HEK293T (cell line): ENCODE measurements at regions not wholly inside any gene's neighbourhood (a gene's known extent, or its start where the extent isn't known, plus 50 kb on each side); places are given as distances from the start of the nearest gene placed in this dataset.
"Not testable (repeated sequence)": the region's sequence is repeated elsewhere in the genome, so short reads cannot be mapped to it uniquely, and the experiment has no call there.

Source experiments
- CTCF ChIA-PET: fragments of 350-600 bp; formaldehyde crosslinking; extraction: SDS; loops from one replicate; lab custom pipeline; 2021; ENCODE audit warnings: antibody characterized with exemption, inconsistent platforms; lab: Yijun Ruan, JAX
- POLR2A ChIA-PET: fragments of 350-600 bp; formaldehyde crosslinking; extraction: SDS; loops from one replicate; lab custom pipeline; 2020; ENCODE audit warnings: antibody characterized with exemption, inconsistent platforms; lab: Yijun Ruan, JAX
- DNase-seq: peaks from one replicate; pipeline ENCODE4 v3.0.0; 2012; ENCODE audit warnings: mixed read lengths; ENCODE audit errors: extremely low spot score
- ARNT ChIP-seq: fragments of 450-650 bp; IDR thresholded peaks from 2 replicates; pipeline ENCODE4 v1.6.1; 2017; ENCODE audit warnings: mild to moderate bottlenecking
- BHLHE40 ChIP-seq: fragments of 450-650 bp; IDR thresholded peaks from 2 replicates; pipeline ENCODE4 v1.6.1; 2016; ENCODE audit warnings: mild to moderate bottlenecking, moderate library complexity, borderline replicate concordance
- CTBP1 ChIP-seq: fragments of 450-650 bp; IDR thresholded peaks from 2 replicates; pipeline ENCODE4 v1.6.1; 2016; ENCODE audit warnings: borderline replicate concordance
- ELF4 ChIP-seq: fragments of 450-650 bp; IDR thresholded peaks from 2 replicates; pipeline ENCODE4 v1.6.1; 2017; ENCODE audit warnings: antibody characterized with exemption
- FOXA1 ChIP-seq: fragments of 450-650 bp; IDR thresholded peaks from 2 replicates; pipeline ENCODE4 v1.6.1; 2016; ENCODE audit warnings: mild to moderate bottlenecking
- FOXK2 ChIP-seq: fragments of 450-650 bp; IDR thresholded peaks from 2 replicates; pipeline ENCODE4 v1.6.1; 2016; ENCODE audit warnings: mild to moderate bottlenecking
- FOXM1 ChIP-seq: fragments of 450-650 bp; IDR thresholded peaks from 2 replicates; pipeline ENCODE4 v1.6.1; 2017; ENCODE audit warnings: mild to moderate bottlenecking, borderline replicate concordance
- HDGF ChIP-seq: fragments of 450-650 bp; IDR thresholded peaks from 2 replicates; pipeline ENCODE4 v1.6.1; 2017; ENCODE audit warnings: antibody characterized with exemption, borderline replicate concordance
- L3MBTL2 ChIP-seq: fragments of 450-650 bp; conservative IDR thresholded peaks from 2 replicates; pipeline ENCODE4 v1.6.1; 2016; ENCODE audit warnings: mild to moderate bottlenecking
- LEF1 ChIP-seq: fragments of 450-650 bp; IDR thresholded peaks from 2 replicates; pipeline ENCODE4 v1.6.1; 2017; ENCODE audit warnings: mild to moderate bottlenecking, borderline replicate concordance
- NFRKB ChIP-seq: fragments of 450-650 bp; IDR thresholded peaks from 2 replicates; pipeline ENCODE4 v1.6.1; 2016; ENCODE audit warnings: mild to moderate bottlenecking, moderate library complexity
- PKNOX1 ChIP-seq: fragments of 450-650 bp; IDR thresholded peaks from 2 replicates; pipeline ENCODE4 v1.6.1; 2016
- SP1 ChIP-seq: fragments of 450-650 bp; IDR thresholded peaks from 2 replicates; pipeline ENCODE4 v1.6.1; 2017
- SUZ12 ChIP-seq: fragments of 450-650 bp; IDR thresholded peaks from 2 replicates; pipeline ENCODE4 v1.6.1; 2016; ENCODE audit warnings: mild to moderate bottlenecking
- TARDBP ChIP-seq: fragments of 450-650 bp; IDR thresholded peaks from 2 replicates; pipeline ENCODE4 v1.6.1; 2016
- ZNF384 ChIP-seq: fragments of 450-650 bp; IDR thresholded peaks from 2 replicates; pipeline ENCODE4 v1.6.1; 2016

GRCh38 chr17:43345515-43345914 is 53.3 kb upstream of the ARL4D start:
- DNase-seq, CTCF ChIA-PET: not testable (repeated sequence)
- POLR2A ChIA-PET, result interaction anchor here (7.5 kb wide), 1 partner anchor 22 kb away, joined by 87 read pairs; no protein-coding TSS in a partner anchor

GRCh38 chr17:43344685-43345084 is 54.1 kb upstream of the ARL4D start:
- CTCF ChIA-PET, result no interaction called here
- POLR2A ChIA-PET, result interaction anchor here (7.5 kb wide), 1 partner anchor 23 kb away, joined by 87 read pairs; no protein-coding TSS in a partner anchor

GRCh38 chr17:43342589-43342890 is 56.3 kb upstream of the ARL4D start:
- ChIA-PET POLR2A (interaction anchor here (1.2 to 7.5 kb wide), 2 partner anchors 25 to 46 kb away, joined by 4 to 87 read pairs; no protein-coding TSS in a partner anchor), CTCF (no interaction called here)
- TF ChIP-seq SUZ12 (no peak), NFRKB (no peak), CTBP1 (no peak), FOXA1 (no peak), TARDBP (no peak), LEF1 (no peak), ELF4 (no peak), PKNOX1 (no peak), FOXM1 (no peak), L3MBTL2 (no peak), SP1 (no peak), BHLHE40 (no peak), ARNT (no peak), HDGF (no peak), ZNF384 (no peak)
- DNase-seq, result no peak

More at GRCh38 chr17:43344685-43345084, 54.1 kb upstream of the ARL4D start:
- TF ChIP-seq LEF1 (no peak), HDGF (no peak), SP1 (no peak), FOXA1 (no peak), ELF4 (no peak), SUZ12 (no peak), CTBP1 (no peak), ARNT (no peak), NFRKB (no peak), FOXM1 (no peak), PKNOX1 (no peak), ZNF384 (no peak)
- DNase-seq, result no peak

GRCh38 chr17:43341715-43342588 is 56.8 kb upstream of the ARL4D start:
- no peak for DNase-seq
- CTCF ChIA-PET, result no interaction called here
- no peak for TF ChIP-seq SP1
- no peak for TF ChIP-seq SUZ12
- no peak for TF ChIP-seq FOXK2
- TF ChIP-seq HDGF, result no peak
- TF ChIP-seq ZNF384, result no peak
- no peak for TF ChIP-seq ARNT
- no peak for TF ChIP-seq NFRKB
- TF ChIP-seq PKNOX1, result no peak
- TF ChIP-seq CTBP1, result no peak
- no peak for TF ChIP-seq FOXA1
- TF ChIP-seq FOXM1, result no peak
- no peak for TF ChIP-seq ELF4
- POLR2A ChIA-PET, result interaction anchor here (1.0 to 7.5 kb wide), 3 partner anchors 17 to 46 kb away, joined by 3 to 87 read pairs (median 4); no protein-coding TSS in a partner anchor

- DNase-seq, result no peak
- POLR2A ChIA-PET, result interaction anchor here (1.2 to 7.5 kb wide), 3 partner anchors 24 to 341 kb away, joined by 3 to 87 read pairs (median 12); partner anchors contain the start of gene RPL27
- CTCF ChIA-PET, result interaction anchor here (1.1 to 1.4 kb wide), 2 partner anchors 18 to 167 kb away, joined by 3 to 10 read pairs; no protein-coding TSS in a partner anchor
- TF ChIP-seq CTBP1 (no peak), SP1 (no peak), ZNF384 (no peak), ELF4 (no peak), SUZ12 (no peak), BHLHE40 (no peak), ARNT (no peak), FOXA1 (no peak), FOXM1 (no peak), FOXK2 (no peak), NFRKB (no peak)
These were observed 59.8 kb upstream of the ARL4D start for GRCh38 chr17:43338886-43339516.
